Skeletal muscle cell (primary cell): ENCODE measurements at regions not wholly inside any gene's neighbourhood (a gene's known extent, or its start where the extent isn't known, plus 50 kb on each side); places are given as distances from the start of the nearest gene placed in this dataset.
A peak's percentile ranks its signal among the peaks of the same experiment; 100 is the strongest.
"Not testable (repeated sequence)": the region's sequence is repeated elsewhere in the genome, so short reads cannot be mapped to it uniquely, and the experiment has no call there.

Experiments used
- DNase-seq: peaks from one replicate; pipeline ENCODE4 v3.0.0-alpha.2; 2010; ENCODE audit warnings: low read depth
- H3K4me3 ChIP-seq: 2 replicates; pipeline ENCODE4 v1.5.1; 2011; ENCODE audit warnings: low read depth, mild to moderate bottlenecking, control low read depth, low read length, moderate library complexity

DNA sequence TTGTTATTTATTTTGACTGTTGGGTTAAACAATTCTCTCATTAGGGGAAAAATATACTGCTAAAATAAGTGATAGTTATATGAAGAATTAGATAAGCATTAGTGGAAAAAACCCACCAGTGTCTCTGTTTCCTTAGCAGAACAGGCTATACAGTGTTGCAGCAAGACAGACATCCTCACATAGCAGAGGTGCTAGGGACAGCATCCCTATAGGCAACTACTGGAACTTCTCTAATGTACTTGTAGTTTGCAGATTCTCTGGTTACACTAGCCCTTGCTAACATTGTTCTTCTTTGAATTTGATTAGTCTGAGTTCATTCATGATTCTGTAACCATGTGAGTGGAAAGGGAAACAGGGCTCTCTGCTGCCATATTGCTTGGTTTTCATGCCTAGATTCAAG, 661.8 kb upstream of the RGMB start:
- no peak for DNase-seq
- no peak overlapping the region for H3K4me3 ChIP-seq

- DNase-seq: no peak
- H3K4me3 ChIP-seq: no peak overlapping the region
Observed at GRCh38 chr5:98121036-98121936, 652.2 kb upstream of the RGMB start.

DNA sequence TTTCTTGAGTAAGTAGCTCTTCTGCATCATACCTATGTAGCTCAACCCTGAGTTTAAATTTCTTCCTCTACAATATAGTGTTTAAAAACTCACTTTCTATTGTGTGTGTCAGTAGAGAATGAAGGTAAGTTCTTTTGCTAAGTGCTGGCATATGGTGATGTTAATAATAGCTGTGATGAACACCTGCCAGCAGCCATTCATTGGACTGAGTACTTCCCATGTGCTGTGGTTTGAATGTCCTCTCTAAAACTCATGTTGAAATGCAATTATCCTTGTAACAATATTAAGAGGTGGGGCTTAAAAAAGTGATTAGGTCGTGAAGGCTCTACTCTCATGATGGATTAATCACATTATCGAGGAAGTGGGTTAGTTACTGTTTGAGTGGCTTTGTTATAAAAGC, 645.2 kb upstream of the RGMB start:
- no peak for DNase-seq
- no peak overlapping the region for H3K4me3 ChIP-seq

DNA sequence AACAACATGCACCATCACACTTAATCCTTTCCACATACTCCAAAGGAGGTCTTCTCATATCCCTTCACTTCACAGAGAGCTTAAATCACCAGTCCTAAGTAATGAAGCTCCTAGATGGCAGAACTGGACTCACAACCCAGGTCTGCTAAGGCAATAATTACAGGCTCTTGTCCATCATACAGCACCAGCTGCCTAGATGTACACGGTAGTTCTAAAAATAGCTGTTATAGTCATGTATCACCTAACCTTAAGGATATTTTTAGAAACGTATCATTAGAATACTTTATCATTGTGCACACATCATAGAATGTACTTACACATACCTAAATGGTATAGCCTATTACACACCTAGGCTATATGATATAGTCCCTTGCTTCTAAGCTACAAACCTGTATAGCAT, 644.6 kb upstream of the RGMB start:
- no peak overlapping the region for H3K4me3 ChIP-seq
- DNase-seq: no peak

DNA sequence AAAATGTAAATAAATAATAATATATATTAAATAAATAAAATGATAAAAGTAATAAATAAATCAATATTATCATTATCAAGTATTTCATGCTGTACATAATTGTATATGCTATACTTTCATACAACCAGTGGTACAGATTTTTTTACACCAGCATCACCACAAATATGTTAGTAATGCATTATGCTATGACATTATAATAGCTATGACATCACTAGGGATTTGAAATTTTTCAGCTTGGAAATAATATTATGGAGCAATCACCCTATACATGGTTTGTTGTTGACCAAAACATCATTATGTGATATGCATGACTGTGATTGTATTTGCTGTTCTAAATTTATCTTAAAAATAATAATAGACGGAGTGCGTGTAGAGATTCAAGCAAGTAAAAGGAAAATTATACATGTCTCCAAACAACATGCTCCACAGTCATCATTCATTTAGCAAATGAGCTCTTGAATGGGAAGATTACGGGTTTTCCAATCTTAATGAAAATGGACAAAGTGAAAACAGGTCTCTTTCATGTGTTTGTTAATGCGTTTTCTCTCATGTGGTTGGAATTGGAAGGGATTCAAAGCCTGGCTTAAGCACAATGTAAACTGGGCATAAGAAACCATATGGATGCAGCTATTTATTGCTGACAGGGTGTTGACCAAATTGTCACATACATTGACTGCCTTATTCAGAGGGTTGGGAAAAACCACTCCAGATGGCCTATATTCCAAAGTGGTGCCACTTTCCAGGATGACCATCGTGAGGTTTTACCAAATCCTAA, 643.0 kb upstream of the RGMB start:
- DNase-seq: no peak
- no peak overlapping the region for H3K4me3 ChIP-seq

DNA sequence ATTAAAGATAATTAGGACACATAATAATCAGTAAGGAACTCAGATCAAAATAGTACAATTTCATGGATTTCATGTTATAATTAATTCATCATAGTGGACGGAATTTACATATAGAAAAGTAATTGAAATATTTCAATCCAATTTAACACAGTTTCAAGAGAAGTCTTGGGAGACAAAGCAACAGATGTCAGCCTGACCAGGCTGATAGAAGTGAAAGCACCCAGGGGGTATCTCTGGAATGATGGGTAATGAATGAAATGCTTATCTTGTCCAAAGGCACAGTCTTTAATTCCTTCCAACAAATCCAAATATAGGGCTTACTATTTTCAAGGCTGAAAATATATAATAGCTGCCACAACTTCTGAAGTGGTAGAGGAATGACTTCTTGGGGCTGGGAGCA, 629.3 kb upstream of the RGMB start:
- no peak overlapping the region for H3K4me3 ChIP-seq
- no peak for DNase-seq

- no peak overlapping the region for H3K4me3 ChIP-seq
- DNase-seq: no peak
Observed at GRCh38 chr5:98144710-98145109, 628.8 kb upstream of the RGMB start.

DNA sequence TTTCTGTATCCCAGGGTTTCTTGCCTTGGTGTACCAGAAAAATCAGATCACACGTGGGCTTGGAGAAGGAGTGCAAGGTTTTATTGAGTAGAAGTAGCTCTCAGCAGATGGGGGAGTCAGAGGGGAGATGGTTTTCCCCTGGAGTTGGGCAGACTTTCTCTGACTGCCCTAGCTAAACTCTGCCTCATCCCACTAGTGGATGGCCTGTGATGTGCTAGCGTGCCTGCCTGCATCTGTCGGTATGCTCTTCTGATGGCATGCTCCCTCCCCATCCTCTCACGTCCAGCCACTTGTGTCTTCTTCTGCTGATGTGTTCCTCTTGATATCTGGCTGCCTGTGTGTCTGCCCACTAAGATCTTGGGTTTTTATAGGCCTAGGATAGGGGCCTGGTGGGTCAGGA, 616.1 kb upstream of the RGMB start:
- H3K4me3 ChIP-seq: no peak overlapping the region
- no peak for DNase-seq

DNA sequence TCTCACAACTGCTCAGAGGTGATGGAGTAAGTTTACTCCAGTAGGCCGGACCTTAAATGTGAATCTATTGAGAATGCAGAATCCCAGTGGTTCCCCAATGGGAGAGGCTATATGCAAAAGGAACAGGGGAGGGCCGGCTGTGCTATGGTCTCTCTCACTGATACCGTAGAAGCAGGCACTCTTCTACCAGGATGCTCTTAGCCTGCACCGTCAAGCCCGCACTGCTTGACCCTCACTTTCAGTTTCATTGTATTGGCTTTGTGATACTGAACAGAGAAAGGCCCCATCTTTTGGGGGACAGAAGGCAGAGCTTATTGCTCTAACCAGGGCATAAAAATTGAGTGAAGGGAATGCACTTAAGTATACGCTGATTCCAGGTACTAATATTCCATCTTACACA, 615.0 kb upstream of the RGMB start:
- no peak for DNase-seq
- H3K4me3 ChIP-seq: no peak overlapping the region

DNA sequence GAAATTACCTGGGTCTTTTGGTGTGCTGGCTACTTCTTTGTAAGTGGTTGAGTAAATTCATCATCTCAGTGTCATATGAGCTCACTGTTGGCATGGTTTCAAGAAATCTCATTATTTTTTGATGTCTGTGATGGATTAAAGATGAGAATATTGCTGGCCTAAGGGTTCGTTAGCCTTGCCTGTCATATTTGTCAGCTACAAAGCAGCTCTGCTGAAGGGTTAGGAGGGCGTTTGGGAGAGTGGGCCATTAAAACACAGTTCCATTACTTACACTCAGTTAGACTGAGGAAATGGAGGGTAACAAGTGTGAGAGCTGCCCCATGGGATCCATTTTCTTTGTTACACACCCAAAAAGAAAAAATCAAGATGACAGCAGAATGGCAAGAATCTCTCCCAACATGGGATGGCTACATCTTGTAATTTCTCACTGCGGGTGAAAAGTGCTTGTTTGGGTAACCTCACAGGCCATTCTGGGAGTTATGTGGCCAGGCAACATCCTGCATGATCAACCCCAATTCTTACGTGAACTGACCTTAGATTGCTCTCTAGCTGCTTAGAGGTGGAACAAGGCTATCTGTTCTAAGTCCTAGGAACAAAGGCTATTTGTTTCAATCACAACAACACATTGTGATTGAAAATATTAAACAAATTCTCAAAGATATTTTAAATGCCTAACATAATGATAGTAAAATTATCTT, 609.5 kb upstream of the RGMB start:
- no peak for DNase-seq
- no peak overlapping the region for H3K4me3 ChIP-seq

DNA sequence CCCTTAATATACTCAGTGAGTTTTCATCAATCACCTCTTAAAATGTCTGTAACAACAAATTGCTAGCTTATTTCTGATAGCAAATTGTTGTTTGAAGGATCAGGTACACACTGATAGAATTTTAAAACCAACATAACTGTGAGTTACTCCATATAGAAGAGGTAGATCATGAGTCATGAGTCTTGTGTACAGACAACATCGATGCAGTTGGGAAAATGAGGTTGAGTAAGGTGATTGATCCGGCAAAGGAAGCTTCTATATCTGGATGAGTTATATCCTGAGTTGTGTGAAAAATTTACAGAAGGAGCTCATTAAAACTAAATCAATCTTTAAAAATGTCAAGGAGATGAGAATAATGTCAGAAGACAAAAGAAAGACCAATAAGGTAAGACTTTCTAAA, 604.6 kb upstream of the RGMB start:
- no peak overlapping the region for H3K4me3 ChIP-seq
- DNase-seq: no peak

GRCh38 chr5:98170994-98171393, 602.5 kb upstream of the RGMB start:
- H3K4me3 ChIP-seq: no peak overlapping the region
- DNase-seq: no peak

DNA sequence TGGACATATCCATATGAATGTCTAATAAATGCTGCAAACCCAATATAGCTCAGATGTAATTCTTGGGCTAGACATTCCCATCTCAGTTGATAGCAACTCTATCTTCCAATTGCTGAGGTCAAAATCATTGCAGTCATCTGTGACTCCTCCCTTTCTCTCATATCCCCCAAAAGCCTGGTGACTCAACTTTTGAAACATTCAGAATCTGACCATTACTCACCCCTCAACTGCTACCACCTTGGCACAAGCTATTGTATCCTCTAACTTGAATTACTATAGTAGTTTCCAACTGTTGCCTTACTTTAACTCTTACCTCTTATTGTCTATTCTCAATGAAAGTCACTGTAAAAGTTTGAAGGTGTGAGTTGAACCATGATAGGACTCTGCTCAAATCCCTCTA, 600.1 kb upstream of the RGMB start:
- DNase-seq: peak; percentile 41
- H3K4me3 ChIP-seq: no peak overlapping the region

DNA sequence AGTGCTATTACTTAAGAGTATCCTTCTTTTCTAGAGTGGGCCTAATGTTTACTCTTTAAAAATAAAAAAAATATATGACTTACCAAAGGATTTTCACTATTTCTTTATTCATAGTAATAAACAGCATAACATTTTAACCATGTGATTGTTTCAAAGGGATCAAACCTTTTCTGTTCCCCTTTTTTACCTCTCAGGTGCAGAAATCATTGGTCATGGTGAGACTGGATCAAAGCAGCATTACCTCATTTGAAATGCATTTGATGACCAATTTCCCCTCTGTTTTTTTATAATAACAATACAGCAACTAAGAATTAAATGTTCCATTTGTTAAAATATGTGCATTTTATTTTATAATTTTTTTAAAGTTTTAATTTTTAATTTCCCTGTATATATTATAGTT, 598.0 kb upstream of the RGMB start:
- DNase-seq: no peak
- no peak overlapping the region for H3K4me3 ChIP-seq

DNA sequence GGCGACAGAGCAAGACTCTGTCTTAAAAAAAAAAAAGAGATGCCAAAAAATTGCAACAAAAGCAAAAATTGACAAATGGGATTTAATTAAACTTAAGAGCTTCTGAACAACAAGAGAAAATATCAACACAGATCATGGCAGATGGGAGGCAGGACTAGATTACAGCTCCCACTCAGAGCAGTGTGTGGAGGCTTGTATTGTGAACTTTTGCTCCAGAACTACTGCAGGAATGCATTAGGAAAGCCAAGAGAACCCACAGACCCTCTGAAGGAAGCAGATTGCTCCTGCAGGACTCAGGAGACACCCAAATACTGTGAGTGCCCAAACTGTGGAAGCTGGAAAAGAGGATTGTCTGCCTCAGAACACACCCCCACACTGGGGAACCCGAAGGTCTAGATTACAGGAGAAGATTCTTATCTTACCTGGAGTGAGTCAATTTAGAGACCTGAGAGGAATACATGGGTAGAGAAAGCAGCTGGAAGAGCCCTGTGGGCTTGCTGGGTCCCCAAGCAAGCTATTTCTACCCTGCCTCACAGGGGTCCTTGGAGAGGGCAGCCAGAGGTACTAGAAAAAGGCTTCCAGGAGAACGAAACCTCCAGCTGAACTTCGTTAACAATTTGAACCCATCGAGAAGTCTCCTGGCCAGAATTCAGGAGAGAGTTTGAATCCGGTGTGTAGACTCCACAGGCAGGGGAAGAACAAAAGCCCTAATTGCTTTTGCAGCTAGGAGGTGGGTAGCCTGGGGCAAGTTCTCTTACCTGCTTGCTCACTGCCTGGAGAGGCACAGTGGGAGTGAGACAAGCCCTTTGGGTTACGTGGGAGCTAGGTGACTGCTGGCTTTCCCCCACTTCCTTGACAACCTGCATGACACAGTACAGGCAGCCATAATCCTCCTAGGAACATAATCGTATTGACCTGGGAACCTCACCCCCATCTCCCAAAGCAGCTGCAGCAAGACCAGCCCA, 593.4 kb upstream of the RGMB start:
- no peak overlapping the region for H3K4me3 ChIP-seq
- no peak for DNase-seq

GRCh38 chr5:98186128-98186527, 587.3 kb upstream of the RGMB start:
- no peak for DNase-seq
- no peak overlapping the region for H3K4me3 ChIP-seq

- H3K4me3 ChIP-seq: no peak overlapping the region
- DNase-seq: no peak
Observed at GRCh38 chr5:98187945-98188344, 585.5 kb upstream of the RGMB start.

DNA sequence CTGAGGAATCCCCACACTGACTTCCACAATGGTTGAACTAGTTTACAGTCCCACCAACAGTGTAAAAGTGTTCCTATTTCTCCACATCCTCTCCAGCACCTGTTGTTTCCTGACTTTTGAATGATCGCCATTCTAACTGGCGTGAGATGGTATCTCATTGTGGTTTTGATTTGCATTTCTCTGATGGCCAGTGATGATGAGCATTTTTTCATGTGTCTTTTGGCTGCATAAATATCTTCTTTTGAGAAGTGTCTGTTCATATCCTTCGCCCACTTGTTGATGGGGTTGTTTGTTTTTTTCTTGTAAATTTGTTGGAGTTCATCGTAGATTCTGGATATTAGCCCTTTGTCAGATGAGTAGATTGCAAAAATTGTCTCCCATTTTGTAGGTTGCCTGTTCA, 583.1 kb upstream of the RGMB start:
- not testable (repeated sequence) for H3K4me3 ChIP-seq, DNase-seq
